Bone marrow (tissue), 2 donors: ENCODE measurements at regions not wholly inside any gene's neighbourhood (a gene's known extent, or its start where the extent isn't known, plus 50 kb on each side); places are given as distances from the start of the nearest gene placed in this dataset.
"Not testable (repeated sequence)": the region's sequence is repeated elsewhere in the genome, so short reads cannot be mapped to it uniquely, and the experiment has no call there.

Experiments
- DNase-seq, 2 donors: peaks; one replicate each; lab custom pipeline; 2025; lab: John Stamatoyannopoulos, UW

DNA sequence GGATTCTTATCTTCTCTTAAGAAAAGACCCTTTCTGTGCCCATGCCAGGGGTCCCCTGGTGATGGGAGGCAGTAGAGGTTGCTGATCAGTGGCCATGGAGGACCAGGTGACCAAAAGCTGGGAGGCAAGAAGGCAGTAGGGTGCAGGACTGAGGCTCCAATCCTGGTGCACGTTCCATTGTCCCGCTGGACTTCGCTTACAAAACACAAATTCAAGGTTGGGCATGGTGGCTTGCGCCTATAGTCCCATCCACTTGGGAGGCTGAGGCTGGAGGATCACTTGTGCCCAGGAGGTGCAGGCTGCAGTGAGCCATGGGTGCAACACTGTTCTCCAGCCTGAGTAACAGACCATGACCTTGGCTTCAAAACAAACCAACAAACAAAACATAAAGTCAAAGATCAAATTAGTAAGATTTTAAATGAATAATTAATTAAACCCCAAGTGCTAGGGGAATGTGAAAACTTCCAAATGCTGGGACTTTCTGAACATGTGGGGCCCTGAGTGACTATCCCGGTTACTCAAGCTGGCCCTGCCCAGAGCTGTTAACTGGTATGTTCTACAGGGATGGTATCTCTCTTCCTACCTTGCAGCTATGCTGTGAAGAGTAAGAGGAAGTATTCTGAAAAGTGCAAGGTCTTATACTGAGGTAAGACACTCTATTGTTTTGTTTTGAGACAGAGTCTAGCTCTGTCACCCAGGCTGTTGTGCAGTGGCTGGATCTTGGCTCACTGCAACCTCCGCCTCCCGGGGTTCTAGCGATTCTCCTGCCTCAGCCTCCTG lies 97.6 kb downstream of the LYZL2 start:
- DNase-seq, result no peak

- peak; percentile 57 to 82 for DNase-seq
Observed at GRCh38 chr10:30529373-30529998, 95.5 kb downstream of the MAP3K8 start.

GRCh38 chr10:30528429-30528786 lies 94.4 kb downstream of the MAP3K8 start:
- DNase-seq, result no peak

DNA sequence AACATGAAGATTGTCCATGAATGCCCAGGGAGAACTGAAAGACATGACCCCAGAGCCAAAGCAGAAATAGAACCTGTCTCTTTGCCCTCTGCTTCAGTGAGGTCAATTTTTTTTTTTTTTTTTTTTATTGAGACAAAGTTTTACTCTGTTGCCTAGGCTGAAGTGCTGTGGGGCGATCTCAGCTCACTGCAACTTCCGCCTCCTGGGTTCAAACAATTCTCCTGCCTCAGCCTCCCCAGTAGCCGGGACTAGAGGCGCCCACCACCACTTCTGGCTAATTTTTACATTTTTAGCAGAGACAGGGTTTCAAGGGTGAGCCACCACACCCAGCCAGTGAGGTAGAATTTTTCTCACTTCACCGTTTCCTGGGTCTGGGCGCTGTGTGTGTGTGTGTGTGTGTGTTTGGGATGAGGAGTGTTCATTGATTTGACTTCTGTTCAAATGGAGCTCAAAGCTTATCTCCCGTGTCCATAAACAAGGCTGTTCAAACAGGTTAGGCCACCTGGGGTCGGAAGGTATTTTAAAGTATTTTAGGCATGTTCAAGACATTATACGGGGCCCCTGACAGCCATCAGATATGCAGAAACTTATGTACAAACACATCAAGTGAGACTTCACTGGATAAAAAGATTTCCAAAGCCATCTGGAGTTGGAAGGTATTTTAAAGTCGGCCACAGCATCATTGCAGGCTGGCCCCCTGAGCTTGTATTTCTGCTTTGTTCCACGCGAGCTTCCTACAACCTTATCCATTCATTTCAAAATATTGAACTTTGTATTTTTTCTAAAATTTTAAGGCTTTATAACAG lies 93.8 kb downstream of the MAP3K8 start:
- no peak for DNase-seq

DNA sequence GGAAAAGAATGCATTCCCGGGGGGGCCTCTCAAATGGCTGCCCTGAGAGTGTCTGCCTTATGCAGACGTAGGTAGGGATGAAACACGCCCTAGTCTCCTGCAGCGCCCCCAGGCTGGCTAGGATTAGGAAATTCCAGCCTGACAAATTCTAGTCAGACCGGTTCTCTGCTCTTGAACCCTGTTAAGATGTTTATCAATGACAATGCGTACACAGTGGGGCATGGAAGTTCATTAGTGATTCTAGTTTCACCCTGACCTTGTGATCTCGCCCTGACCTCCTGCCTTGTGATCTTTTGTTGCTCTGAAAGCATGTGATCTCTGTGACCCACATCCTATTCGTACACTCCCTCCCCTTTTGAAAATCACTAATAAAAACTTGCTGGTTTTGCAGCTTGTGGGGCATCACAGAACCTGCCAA lies 88.7 kb downstream of the MAP3K8 start:
- not testable (repeated sequence) for DNase-seq

DNA sequence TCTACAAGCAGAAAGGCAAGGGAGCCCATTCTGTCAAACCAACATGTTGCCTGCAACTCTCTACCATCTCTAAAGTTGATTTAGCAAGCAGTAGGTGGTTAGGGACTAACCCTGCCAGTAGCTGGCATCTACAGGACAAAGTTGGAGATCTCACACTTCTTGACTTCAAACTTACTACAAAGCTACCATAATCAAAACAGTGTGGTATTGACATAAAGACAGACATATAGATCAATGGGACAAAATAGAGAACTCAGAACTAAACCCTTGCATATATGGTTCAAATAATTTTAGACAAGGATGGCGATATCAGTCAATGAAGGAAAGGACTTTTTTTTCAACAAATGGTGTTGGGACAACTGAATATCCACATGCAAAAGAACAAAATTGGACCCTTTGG lies 84.9 kb downstream of the MAP3K8 start:
- no peak for DNase-seq
